HT-29 (cell line): ENCODE measurements at regions not wholly inside any gene's neighbourhood (a gene's known extent, or its start where the extent isn't known, plus 50 kb on each side); places are given as distances from the start of the nearest gene placed in this dataset.
"Not testable (repeated sequence)": the region's sequence is repeated elsewhere in the genome, so short reads cannot be mapped to it uniquely, and the experiment has no call there.

Source experiments
- DNase-seq: peaks from one replicate; pipeline ENCODE4 v3.0.0-alpha.2; 2015; ENCODE audit warnings: low spot score

DNA sequence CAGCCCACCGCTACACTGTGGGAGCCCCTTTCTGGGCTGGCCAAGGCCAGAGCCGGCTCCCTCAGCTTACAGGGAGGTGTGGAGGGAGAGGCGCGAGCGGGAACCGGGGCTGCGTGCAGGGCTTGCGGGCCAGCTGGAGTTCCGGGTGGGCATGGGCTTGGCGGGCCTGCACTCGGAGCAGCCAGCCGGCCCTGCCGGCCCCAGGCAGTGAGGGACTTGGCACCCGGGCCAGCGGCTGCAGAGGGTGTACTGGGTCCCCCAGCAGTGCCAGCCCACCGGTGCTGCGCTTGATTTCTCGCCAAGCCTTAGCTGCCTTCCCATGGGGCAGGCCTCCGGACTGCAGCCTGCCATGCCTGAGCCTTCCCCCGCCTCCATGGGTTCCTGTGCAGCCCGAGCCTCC is 306.2 kb downstream of the PPP4R3C start:
- DNase-seq = not testable (repeated sequence)

DNA sequence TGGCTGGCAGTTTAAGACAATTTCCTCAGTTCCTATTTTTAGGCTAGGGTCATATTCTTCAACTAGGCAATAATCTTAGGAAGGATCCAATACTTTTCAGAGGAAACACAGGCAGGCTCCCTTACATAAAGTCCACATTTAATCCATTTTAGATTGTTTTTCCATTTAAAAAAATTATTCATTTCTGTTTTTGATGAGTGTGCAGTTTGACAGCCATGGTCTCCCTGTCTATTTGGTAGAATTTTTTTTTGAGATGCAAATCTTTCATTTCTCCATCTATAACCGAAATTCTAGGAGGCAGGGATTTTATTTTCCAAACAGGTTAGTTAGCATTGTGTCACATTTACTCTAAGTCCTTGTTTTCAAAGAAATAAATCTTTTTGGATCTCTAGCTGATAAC is 326.8 kb downstream of the PPP4R3C start:
- no peak for DNase-seq

DNA sequence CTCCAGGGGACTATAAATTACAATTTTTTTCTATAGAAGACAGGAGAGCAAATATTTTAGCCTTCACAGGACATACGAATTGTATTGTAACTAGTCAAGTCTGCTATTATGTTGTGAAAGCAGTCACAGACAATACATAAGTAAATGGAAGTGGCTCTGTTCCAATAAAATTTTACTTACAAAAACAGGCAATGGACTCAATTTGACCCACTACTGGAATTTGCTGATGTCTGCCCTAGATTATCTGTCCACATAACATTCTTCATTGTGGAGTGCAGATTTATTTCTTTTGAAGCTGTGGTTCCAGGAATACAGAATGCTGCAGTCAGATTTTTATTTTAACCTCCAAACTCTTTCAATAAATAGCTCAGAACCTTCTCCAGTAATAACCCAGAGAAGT is 330.3 kb downstream of the PPP4R3C start:
- DNase-seq = no peak

DNA sequence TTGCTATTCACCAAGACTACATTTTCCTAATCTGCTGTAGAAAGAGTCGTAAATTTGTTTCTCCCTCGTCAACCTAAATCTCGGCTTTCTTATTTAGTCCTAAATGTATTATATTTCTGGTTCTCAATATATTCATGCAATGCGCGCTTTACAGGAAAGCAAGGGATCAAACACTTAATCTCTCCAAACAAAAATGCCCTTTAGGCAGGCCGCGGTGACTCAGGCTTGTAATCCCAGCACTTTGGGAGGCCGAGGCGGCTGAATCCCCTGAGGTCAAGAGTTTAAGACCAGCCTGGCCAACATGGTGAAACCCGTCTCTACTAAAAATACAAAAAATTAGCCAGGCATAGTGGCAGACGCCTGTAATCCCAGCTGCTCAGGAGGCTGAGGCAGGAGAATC is 376.0 kb downstream of the PPP4R3C start:
- not testable (repeated sequence) for DNase-seq

DNA sequence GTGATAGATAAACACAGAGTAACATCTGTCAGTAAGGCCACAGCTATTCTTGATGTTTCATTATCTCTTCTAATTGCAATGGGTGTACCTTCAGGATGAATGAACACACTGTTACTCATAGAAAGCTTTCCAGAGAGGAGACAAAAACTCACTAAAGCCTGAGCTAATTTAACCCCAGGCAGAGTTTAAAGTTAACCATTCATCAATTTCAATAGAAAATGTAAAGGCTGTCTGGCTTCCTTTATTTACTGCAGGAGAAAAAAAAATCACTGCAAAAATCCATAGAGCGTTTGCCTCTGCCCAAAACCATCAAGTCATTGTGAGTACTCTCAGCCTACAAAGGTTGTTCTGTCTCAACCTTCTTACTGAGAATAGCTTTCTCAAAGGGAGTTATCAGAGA is 376.9 kb downstream of the PPP4R3C start:
- DNase-seq = no peak

DNA sequence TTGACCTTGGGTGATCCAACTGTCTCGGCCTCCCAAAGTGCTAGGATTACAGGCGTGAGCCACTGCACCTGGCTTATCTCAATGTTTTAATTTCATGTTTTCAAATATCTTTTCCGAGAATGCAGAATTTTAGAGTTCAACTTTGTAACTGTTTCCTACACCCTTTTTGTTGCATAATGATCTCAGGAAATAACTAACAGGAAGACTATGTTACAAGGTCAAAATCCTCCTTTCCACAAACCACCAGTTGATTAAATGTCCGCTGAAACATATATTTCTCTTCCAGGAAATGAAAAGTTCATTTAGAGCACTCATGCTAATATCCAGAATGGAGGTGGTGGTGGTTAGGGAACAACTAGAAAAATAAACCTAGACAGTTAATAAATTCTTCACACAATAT is 377.8 kb downstream of the PPP4R3C start:
- DNase-seq = no peak

DNA sequence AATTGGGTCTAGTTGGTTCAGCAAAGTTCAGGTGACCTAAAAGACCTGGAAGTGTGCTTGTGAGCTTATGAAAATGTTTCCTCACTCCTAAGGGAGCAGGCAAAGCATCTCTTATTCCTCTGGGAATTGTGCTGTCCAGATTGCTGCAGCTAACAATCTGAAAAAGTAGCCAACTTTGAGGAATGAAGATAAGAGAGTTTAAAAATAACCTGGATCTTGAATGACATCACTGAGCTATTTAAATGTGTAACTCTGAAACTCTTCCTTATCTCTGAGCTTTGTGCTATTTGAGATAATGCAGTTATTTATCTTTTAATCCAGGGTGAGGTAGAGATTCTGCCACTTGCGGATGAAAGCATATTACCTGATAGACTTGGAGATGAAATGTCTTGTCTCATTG is 384.8 kb downstream of the PPP4R3C start:
- DNase-seq = no peak

DNA sequence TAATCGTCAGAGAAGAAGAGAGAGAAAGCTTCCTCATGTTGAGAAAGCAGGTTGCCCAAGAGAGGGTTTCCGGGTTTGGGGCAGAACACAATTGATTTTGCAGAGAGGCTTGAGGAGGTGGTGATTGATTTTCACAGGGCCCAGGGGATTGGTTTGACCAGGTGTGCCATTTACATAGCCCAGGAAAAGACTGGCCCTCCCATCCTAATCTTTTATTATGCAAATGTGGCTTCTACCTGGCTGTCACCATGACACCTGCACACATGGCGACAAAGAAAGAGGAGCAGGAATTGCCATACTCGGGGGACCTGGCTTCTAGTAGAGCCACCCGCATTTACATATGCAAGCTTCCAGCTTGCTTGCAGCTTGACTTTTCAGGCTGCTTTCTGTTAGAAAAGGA is 405.3 kb downstream of the PPP4R3C start:
- no peak for DNase-seq

DNA sequence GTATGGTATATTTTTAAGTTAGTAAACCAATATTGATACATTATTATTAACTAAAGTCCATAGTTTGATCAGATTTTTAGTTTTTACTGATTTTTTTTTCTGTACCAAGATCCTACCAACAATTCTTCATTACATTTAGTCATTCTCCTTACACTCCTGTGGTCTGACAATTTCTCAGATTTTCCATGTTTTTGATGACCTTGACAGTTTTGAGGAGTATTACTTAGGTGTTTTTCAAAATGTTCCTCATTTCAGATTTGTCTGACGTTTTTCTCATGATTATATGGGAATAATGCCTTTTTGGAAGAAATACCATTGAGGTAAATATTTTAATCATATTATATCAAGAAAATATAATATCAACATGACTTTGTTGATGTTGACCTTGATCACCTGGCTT is 423.8 kb downstream of the PPP4R3C start:
- DNase-seq = no peak

DNA sequence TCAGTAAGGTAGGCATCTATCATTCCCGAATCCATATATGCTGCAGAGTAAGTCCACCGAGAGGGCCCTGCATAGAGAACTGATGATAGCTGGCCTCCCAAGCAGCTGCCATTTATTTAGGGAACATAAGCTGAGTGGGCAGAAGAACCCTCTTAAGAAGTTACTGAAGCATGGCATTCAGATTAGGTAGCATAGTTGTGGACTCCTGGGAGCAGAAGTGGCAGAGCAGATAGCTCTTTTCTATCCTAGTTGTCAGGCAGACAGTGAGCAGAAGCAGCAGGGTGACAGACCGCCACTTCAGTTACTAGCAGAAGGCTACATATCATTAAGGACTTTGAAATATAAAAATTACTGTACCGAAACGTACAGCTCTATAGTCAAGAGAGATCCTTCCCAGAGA is 454.7 kb downstream of the PPP4R3C start:
- no peak for DNase-seq

DNA sequence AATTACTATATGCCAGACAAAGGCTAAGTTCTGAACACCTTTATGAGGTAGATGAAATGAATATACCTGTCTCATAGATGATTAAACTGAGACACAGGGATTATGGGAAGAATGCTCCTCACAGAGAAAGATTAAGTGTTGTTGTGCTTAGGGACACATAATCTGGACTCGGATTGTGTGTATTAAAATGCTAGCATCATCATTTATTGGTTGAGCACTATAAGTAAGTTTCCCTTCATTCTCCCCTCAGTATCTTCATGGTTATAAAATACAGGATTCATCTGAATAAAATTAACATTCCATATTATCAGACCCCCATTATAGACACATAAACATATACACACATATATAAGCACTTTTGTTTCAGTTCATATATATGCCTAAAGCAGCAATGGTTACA is 463.5 kb downstream of the PPP4R3C start:
- DNase-seq = no peak

DNA sequence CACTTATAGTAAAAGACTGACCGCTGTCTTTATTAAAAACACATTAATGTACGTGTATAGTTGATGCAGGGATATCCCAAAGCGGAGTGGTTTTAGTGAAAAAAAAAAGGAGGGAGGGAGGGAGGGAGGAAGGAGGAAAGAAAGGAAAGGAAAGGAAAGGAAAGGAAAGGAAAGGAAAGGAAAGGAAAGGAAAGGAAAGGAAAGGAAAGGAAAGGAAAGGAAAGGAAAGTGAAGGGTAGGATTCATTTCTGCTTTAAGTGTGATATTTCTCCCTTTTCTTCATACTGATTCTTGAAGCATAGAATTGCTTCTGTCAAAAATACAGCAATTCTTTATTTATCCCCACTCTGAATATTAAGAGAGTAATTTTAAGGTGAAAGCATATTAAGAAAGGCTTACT is 504.9 kb downstream of the PPP4R3C start:
- DNase-seq = no peak

DNA sequence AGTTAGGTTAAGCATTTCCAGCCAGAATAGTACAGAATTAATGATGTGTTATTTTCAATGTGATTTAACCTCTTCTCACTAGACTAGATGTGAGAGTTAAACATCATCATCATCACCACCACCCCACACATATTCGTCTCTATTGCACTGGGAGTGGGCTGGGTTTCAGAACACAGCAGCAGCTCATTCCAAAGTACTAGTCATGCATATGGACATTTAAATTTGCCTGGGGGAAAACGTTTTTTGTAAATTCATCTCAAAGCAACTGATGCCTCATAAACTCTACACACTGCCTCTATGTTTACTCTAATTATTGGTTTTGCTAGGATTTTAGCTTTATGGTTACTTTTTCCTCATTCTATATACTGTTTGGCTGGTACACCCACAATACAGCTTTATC is 509.1 kb downstream of the PPP4R3C start:
- DNase-seq = no peak

DNA sequence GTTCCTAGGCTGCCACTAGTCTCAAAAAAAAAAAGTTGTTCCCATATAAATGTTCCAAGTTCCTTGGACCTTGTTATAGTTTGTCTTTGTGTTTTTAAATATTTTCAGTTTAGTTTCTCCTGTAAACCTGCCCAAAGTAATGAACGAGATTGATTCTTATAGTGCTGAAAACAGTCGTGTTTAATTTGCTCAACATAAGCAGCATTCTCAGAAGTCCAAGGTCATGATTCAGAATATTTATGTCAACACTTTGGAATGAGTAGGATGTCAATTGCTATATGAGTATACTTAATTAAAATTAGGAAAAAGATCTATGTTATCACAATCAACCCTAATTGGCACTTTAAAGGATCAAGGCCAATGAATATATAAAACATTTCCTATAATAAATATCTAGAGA is 510.9 kb downstream of the PPP4R3C start:
- no peak for DNase-seq

DNA sequence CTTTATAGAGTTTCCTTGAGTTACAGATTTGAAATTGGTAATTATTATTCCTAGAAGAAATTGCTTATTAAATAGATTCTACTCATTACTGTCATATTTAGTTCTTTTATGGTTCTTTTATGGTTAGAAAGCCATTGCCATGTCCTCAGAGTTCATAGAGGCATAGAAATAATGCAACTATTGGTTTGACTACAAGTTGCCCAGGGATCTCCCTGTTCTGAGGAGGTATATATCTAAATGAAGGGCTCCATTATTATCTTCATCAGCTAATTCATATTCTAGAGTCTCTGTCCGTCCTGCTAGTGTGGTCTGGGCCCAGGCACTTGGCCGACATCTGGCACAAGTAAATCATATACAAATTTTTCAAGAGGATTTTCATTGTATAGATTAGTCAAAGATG is 535.7 kb downstream of the PPP4R3C start:
- no peak for DNase-seq

DNA sequence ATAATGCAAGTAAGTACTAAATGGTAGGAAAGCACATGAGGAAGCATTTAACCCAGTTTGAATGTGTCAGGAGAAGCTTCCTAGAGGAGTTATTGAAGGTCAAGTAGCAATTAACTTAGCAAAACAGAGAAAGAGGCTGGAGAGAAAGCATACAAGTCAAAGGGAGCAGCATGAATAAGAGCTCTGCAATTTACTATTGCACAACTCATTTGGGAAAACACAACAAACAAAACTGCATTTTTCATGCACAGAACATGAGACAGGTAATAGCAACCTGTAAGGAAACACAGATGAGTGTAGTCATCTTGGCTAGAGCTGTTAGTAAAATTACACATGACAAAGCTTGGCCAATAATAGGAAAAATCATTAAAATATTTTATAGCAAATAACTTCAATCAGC is 538.1 kb downstream of the PPP4R3C start:
- no peak for DNase-seq

DNA sequence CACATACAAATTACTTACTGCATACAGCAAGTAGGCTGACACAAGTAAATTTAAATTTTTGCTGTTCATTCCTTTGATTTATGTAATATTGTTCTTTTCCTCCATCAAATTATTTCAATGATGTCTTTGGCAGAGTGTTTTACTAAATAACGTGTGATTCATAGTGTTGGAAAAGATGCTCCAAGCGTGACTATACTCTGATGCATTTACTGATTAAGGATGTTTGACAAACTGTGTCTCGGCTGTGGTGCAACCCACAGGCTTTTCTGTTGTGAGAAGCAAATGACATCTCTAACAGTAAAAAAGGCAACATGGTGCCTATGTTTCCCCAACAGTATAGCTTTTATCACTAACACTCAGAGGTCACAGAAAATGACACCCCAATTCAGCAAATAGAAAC is 540.9 kb downstream of the PPP4R3C start:
- DNase-seq = no peak

DNA sequence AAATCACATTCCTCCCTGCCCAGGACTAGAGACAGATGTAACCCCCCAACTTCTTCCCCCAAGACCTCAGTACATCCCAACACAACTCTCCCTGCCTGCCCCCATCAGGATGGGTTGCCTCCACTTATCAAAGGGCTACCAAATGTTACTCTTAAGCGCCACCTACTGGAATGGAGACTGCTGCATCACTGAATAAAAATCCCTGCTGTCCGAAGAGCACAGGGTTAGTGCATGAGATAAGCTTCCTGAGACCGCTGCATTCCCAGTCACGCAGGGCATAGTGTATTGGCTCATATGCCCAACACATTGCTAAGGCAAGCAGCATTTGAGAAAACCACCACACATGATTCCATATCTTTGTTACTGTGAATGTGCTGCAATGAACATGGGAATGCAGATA is 544.5 kb downstream of the PPP4R3C start:
- DNase-seq = peak; percentile 28

DNA sequence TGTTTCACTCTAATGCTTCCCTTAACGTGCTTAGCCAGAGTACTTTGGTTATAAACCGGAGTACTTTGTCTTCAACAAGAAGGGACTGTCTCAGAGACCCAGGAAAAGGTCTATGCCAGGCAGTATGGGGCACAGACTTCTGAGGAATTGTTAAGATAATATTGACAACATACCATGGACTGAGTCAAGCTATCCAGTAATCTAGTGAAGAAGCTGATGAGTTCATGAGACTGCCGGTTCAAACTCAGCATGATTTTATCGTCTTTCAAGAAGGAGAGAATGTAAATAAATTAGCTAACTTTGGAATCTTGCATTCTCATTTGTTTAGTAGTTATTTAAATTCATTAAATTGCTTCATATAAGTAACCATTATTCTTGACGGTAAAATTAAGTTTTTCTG is 546.1 kb downstream of the PPP4R3C start:
- no peak for DNase-seq

DNA sequence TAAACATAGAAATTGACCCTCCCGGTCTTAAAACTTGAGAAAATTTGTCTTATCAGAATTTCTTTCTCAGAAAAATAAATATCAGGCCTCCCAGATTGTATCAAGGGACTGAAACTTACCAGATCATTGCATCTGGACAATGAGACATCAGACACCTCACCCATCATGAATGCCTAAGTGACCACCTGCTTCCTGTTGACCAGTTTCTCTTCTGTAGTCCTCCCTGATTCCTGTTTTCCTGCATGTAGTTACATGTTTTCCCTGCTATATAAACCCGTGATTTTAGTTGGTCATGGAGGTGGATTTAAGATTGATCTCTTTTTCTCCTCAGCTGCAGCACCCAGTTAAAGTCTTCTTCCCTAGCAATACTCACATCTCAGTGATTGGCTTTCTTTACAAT is 548.1 kb downstream of the PPP4R3C start:
- DNase-seq = no peak

DNA sequence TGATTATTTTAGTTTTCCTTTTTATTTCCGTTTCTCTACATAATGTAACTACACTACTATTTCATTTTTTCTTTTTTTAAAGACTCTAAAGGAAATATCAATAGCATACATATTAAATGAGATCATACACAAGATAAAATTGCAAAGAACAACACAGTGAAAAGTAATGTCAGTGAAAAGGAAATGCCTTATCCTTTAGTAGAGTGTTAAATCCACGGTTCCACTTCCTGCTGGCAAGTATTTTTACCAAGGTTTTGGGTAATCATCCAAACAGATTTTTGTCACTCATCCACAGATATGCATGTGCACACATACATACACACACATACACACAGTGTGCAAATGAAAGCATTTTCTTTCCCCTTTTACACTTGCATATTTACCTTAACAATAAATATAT is 548.9 kb downstream of the PPP4R3C start:
- DNase-seq = no peak

DNA sequence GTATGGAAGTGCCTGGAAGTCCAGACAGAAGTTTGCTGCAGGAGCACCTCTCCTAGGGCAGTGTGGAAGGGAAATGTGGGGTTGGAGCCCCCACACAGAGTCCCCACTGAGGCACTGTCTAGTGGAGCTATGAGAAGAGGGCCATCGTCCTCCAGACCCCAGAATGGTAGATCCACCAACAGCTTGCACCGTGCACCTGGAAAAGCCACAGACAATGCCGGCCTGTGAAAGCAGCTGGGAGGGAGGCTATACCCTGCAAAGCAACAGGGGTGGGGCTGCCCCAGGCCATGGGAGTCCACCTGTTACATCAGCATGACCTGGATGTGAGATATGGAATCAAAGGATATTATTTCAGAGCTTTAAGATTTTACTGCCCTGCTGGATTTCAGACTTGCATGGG is 551.4 kb downstream of the PPP4R3C start:
- DNase-seq = not testable (repeated sequence)

DNA sequence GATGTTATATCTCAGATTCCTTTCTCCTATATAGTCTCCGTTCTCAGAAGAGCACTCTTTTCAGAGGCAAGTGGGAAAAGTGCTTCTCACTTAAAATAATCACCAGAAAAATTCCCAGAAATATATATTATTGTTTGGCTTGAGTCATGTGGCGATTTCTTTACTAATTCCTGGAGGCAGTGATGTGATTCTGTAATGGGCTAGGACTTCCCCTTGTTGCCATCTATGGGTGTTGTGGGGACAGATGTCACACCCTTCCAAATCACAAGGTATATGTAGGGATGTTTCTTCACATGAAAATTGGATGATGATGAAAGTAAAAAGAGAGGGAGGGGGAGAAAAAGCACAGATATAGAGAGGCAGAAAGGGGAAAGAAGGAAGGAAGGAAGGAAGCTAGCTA is 553.4 kb downstream of the PPP4R3C start:
- DNase-seq = no peak

DNA sequence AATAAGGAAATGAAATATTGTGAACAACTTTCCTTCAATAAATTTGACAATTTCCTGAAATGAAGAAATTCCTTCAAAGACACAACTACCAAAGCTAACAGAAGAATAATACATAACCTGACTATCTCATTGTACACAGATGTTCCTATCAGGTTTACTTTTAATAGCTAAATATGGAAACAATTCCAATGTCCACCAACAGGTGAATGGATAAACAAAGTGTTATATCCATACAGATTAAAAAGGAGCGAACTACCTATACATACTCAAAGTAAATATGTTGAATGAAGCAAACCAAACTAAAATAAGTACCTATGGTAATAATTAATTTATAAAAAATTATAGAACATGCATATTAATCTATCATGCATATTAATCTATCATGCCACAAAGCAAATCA is 554.9 kb downstream of the PPP4R3C start:
- no peak for DNase-seq

DNA sequence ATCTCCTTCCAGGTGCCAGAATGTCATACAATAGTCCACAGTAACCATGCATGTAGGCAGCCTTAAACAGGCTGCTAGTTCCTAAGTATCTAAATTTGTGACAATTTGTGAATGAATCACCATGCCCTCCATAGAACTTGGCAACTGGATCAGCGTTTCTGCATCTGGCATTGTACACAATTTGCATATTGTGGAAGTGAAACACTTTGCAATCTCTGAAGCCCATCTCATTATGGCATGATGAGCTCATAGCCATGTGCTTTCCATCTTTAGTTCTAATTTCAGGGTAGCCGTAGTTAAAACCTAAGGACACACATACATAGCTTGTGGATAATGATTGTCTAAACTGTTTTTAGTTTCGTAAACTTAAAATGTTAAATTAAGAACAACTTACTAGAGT is 573.6 kb downstream of the PPP4R3C start:
- no peak for DNase-seq
